ENCODE measurements at regions not wholly inside any gene's neighbourhood (a gene's known extent, or its start where the extent isn't known, plus 50 kb on each side); places are given as distances from the start of the nearest gene placed in this dataset.

DNA sequence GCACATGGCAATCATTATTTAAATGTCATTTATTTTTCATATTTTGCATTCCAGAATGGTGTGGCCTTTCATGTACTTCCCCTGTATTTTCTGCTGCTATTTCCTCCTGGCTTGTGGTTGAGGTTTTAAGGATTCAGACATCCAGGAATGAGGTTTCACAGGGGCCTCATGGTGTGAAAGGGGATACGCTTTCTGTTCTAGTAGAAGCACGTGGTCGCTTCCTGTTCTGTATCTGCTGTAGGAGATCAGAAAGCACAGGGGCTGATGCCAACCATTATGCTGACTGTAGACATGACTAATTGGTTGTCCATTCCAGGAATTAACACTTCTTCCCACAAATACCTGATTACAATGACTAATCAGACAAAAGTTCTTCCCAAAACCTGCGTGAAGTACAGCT, 405.9 kb downstream of the SHISA9 start (continued):
- no peak for TF ChIP-seq ZNF592 (IDR thresholded peaks at IDR 0.05)
- peak; percentile 44; the same call in 1 of the 2 replicates for TF ChIP-seq IKZF1 (conservative IDR thresholded peaks at IDR 0.05)
- TF ChIP-seq IKZF2 (IDR thresholded peaks at IDR 0.05), result peak in 1 of 2 experiments; percentile 65; a peak in 2 of 4 replicates

DNA sequence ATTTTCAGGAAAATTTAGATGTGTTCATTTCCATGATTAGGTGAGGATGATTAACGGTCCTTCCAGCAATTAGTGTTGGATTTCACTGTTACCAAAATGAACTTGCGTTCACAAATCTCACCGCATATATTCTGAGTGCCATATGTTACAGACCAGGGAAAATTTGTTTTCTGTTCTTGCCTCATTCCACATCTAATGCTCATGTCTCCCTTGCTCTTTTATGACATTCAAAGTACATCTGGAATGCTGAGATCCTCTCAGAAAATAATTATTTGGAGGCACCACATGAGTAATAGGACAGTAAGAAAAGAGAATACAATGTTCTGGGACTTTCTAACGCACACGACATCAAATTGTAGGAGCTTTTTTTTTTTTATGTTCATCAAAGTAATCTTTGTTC, 406.5 kb downstream of the SHISA9 start:
- H4K20me1 ChIP-seq (ENCODE audit: control insufficient read depth, insufficient read depth), result no peaks in the 10 kb centered on the region
- no peak for ATAC-seq
- ChIA-PET POLR2A (interaction anchor here (0.5 kb wide), 1 partner anchor 1737 kb away, joined by 6 read pairs; no protein-coding TSS in a partner anchor), RAD21 (ENCODE audit: unreplicated experiment) (interaction anchor here (0.8 kb wide), 1 partner anchor 22 kb away, joined by 3 read pairs; no protein-coding TSS in a partner anchor), SMC1A (ENCODE audit: uncharacterized antibody, unreplicated experiment) (no interaction called here), CTCF (no interaction called here)
- H3K4me3 ChIP-seq, result no peak overlapping the region
- intact Hi-C loops (cut with micrococcal nuclease; ENCODE audit: unreplicated experiment), result no loop called here
- H3K79me2 ChIP-seq (ENCODE audit: control insufficient read depth, insufficient read depth, low read length), result no peaks in the 10 kb centered on the region
- FAIRE-seq, result no peak
- no peak for TF ChIP-seq ATF2 (IDR thresholded peaks at IDR 0.05; ENCODE audit: low read length)
- TF ChIP-seq JUND (IDR thresholded peaks at IDR 0.05; ENCODE audit: low read depth, low read length), result no peak
- TF ChIP-seq KDM1A (IDR thresholded peaks at IDR 0.05; ENCODE audit: borderline replicate concordance), result no peak
- TF ChIP-seq ZBED1 (IDR thresholded peaks at IDR 0.05; ENCODE audit: borderline replicate concordance), result no peak
- TF ChIP-seq ZNF274 (IDR thresholded peaks at IDR 0.05; ENCODE audit: insufficient read depth, insufficient read length), result no peak
- TF ChIP-seq SMC3 (IDR thresholded peaks at IDR 0.05; ENCODE audit: borderline replicate concordance, low read length), result no peak
- TF ChIP-seq CEBPB (IDR thresholded peaks at IDR 0.05; ENCODE audit: borderline replicate concordance in 1 of 2, low read depth in 2 of 2, low read length in 2 of 2), result no peak
- TF ChIP-seq IRF4 (IDR thresholded peaks at IDR 0.05; ENCODE audit: low read depth, low read length), result no peak
- TF ChIP-seq, protein P1, sequence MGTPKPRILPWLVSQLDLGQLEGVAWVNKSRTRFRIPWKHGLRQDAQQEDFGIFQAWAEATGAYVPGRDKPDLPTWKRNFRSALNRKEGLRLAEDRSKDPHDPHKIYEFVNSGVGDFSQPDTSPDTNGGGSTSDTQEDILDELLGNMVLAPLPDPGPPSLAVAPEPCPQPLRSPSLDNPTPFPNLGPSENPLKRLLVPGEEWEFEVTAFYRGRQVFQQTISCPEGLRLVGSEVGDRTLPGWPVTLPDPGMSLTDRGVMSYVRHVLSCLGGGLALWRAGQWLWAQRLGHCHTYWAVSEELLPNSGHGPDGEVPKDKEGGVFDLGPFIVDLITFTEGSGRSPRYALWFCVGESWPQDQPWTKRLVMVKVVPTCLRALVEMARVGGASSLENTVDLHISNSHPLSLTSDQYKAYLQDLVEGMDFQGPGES (IDR thresholded peaks at IDR 0.05), result no peak
- TF ChIP-seq SUPT20H (IDR thresholded peaks at IDR 0.05; ENCODE audit: borderline replicate concordance, control insufficient read depth, low read depth, low read length), result no peak
- no peak for TF ChIP-seq YY1 (IDR thresholded peaks at IDR 0.05; ENCODE audit: low read depth, low read length)
- no peak for TF ChIP-seq NFYB (IDR thresholded peaks at IDR 0.05; ENCODE audit: insufficient read depth, low read depth, low read length)
- no peak for TF ChIP-seq POLR2A (IDR thresholded peaks at IDR 0.05; ENCODE audit: low read depth, low read length)
- no peaks in the 10 kb centered on the region for H3K36me3 ChIP-seq (ENCODE audit: control insufficient read depth in 2 of 2, insufficient read depth in 2 of 2, low read length in 1 of 2)
- BruUV-seq (replicated peaks), result no TSS peak
- H3K27me3 ChIP-seq (replicated peaks in 1 of 2; ENCODE audit: control insufficient read depth in 2 of 2, insufficient read depth in 2 of 2, low read length in 1 of 2), result no peaks in the 10 kb centered on the region
- H3K9ac ChIP-seq (ENCODE audit: control insufficient read depth, insufficient read depth, low read length), result no peak overlapping the region
- 81% methylated on average over 5 of the region's 5 CpGs for WGBS (ENCODE audit: insufficient coverage, insufficient replicate concordance, low lambda C conversion rate, missing lambda C conversion rate)
- H2AFZ ChIP-seq (ENCODE audit: control insufficient read depth, low read depth, low read length), result no peak overlapping the region
- no peak for DNase-seq (ENCODE audit: low read depth, low spot score)
- peaks cover 5% of the 10 kb centered on the region for H3K4me1 ChIP-seq (ENCODE audit: control insufficient read depth, insufficient read depth, low read length)
- H3K27ac ChIP-seq (ENCODE audit: control insufficient read depth, insufficient read depth), result no peak overlapping the region
- no peaks in the 10 kb centered on the region; the same call in 2 of the 3 replicates for H3K9me3 ChIP-seq (replicated peaks; ENCODE audit: control insufficient read depth, insufficient read depth, low read length)
- in situ Hi-C loops (cut with MboI), result no loop called here
- no peak overlapping the region for H3K4me2 ChIP-seq (ENCODE audit: control insufficient read depth, insufficient read depth)
